ENCODE measurements at regions not wholly inside any gene's neighbourhood (a gene's known extent, or its start where the extent isn't known, plus 50 kb on each side); places are given as distances from the start of the nearest gene placed in this dataset.

DNA sequence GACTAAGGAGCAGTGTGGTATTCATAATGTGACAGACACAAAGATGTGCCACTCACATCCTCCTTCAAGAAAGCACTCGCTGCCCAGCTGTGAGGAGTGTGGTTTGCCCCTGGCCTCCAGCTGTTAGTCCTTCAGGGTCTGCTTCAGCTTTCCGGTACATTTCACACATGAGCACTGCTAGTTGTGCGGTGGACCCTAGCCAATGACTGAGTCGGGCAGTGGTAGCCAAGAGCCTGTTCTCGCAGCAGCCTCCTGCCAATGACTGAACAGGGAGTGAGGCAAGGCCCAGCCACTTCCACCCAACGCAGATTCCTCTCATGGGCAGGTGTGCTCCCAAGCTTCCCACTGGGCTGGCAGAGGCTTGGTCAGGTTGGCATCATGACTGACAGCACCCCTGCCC is 254.3 kb downstream of the RBM43 start:
- no peak overlapping the region for H3K4me3 ChIP-seq
- H3K36me3 ChIP-seq (ENCODE audit: low read depth): no peaks in the 10 kb centered on the region
- TF ChIP-seq, protein P1, sequence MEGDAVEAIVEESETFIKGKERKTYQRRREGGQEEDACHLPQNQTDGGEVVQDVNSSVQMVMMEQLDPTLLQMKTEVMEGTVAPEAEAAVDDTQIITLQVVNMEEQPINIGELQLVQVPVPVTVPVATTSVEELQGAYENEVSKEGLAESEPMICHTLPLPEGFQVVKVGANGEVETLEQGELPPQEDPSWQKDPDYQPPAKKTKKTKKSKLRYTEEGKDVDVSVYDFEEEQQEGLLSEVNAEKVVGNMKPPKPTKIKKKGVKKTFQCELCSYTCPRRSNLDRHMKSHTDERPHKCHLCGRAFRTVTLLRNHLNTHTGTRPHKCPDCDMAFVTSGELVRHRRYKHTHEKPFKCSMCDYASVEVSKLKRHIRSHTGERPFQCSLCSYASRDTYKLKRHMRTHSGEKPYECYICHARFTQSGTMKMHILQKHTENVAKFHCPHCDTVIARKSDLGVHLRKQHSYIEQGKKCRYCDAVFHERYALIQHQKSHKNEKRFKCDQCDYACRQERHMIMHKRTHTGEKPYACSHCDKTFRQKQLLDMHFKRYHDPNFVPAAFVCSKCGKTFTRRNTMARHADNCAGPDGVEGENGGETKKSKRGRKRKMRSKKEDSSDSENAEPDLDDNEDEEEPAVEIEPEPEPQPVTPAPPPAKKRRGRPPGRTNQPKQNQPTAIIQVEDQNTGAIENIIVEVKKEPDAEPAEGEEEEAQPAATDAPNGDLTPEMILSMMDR (IDR thresholded peaks at IDR 0.05): no peak
- no peaks in the 10 kb centered on the region for H3K9me3 ChIP-seq
- no peak for ATAC-seq
- no peak for DNase-seq
- H3K4me1 ChIP-seq (ENCODE audit: low read depth): no peaks in the 10 kb centered on the region
- intact Hi-C loops (cut with DNase I, micrococcal nuclease): no loop called here

- no peaks in the 10 kb centered on the region for H3K36me3 ChIP-seq (ENCODE audit: low read depth)
- TF ChIP-seq, protein P1 (IDR thresholded peaks at IDR 0.05): no peak
- no peak for DNase-seq
- intact Hi-C loops (cut with DNase I, micrococcal nuclease): no loop called here
- no peaks in the 10 kb centered on the region for H3K4me1 ChIP-seq (ENCODE audit: low read depth)
- no peaks in the 10 kb centered on the region for H3K9me3 ChIP-seq
- no peak for ATAC-seq
- no peak overlapping the region for H3K4me3 ChIP-seq
Measured at GRCh38 chr2:151002959-151003600, 258.6 kb downstream of the RBM43 start.

- no peak for DNase-seq
- ATAC-seq: no peak
- H3K4me3 ChIP-seq: no peak overlapping the region
- H3K36me3 ChIP-seq (ENCODE audit: low read depth): no peaks in the 10 kb centered on the region
- TF ChIP-seq, protein P1 (IDR thresholded peaks at IDR 0.05): no peak
- H3K4me1 ChIP-seq (ENCODE audit: low read depth): no peaks in the 10 kb centered on the region
- no peaks in the 10 kb centered on the region for H3K9me3 ChIP-seq
- intact Hi-C loops (cut with DNase I, micrococcal nuclease): no loop called here
Measured at GRCh38 chr2:150997702-150998440, 263.8 kb downstream of the RBM43 start.

- no peak overlapping the region for H3K4me3 ChIP-seq
- no peak for ATAC-seq
- H3K36me3 ChIP-seq (ENCODE audit: low read depth): no peaks in the 10 kb centered on the region
- intact Hi-C loops (cut with DNase I, micrococcal nuclease): no loop called here
- H3K9me3 ChIP-seq: no peaks in the 10 kb centered on the region
- DNase-seq: no peak
- TF ChIP-seq, protein P1 (IDR thresholded peaks at IDR 0.05): no peak
- no peaks in the 10 kb centered on the region for H3K4me1 ChIP-seq (ENCODE audit: low read depth)
Measured at GRCh38 chr2:150997066-150997465, 264.6 kb downstream of the RBM43 start.

DNA sequence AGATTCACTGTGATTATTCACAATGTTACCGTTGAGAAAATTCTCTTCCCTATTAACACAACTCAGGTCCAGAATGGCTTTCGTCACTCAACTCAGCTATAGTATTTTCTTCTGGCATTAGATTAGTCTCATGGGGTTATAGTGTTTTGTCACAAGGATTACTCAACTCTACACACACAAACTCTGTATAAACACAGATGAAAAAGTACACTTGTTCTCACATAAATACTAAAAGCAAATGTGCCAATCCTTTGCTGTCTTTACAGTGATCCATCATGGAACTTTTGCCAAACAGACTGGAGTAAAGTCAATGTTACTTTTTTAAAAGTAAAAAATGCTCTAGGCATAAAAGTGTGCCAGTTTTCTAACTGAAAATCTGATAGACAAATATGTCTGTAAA is 267.6 kb downstream of the RBM43 start:
- ATAC-seq: no peak
- DNase-seq: no peak
- intact Hi-C loops (cut with DNase I, micrococcal nuclease): no loop called here
- no peak overlapping the region for H3K4me3 ChIP-seq
- peaks cover 10% of the 10 kb centered on the region for H3K9me3 ChIP-seq
- H3K36me3 ChIP-seq (ENCODE audit: low read depth): no peaks in the 10 kb centered on the region
- TF ChIP-seq, protein P1 (IDR thresholded peaks at IDR 0.05): no peak
- H3K4me1 ChIP-seq (ENCODE audit: low read depth): no peaks in the 10 kb centered on the region

All from mucosa of descending colon (tissue), 3 donors.